ENCODE measurements at regions not wholly inside any gene's neighbourhood (a gene's known extent, or its start where the extent isn't known, plus 50 kb on each side); places are given as distances from the start of the nearest gene placed in this dataset.

- Histone ChIP-seq H3K36me3 (ENCODE audit: insufficient read depth) (no peaks in the 10 kb centered on the region), H3K27ac (ENCODE audit: low read depth) (no peak overlapping the region), H3K79me2 (replicated peaks; ENCODE audit: insufficient read depth) (no peaks in the 10 kb centered on the region), H3K4me1 (ENCODE audit: insufficient read depth) (peaks cover 6% of the 10 kb centered on the region; the same call in 1 of the 2 replicates), H4K20me1 (replicated peaks; ENCODE audit: insufficient read depth) (no peaks in the 10 kb centered on the region), H3K9me2 (ENCODE audit: insufficient read depth) (no peaks in the 10 kb centered on the region), H2AFZ (0 out of 2 replicates have a peak overlapping the region, but pooled peaks have one; percentile 14), H3K27me3 (ENCODE audit: insufficient read depth) (no peaks in the 10 kb centered on the region), H3F3A (replicated peaks; ENCODE audit: low read depth) (no peaks in the 10 kb centered on the region), H3K4me2 (no peak overlapping the region), H3K4me3 (no peak overlapping the region)
- ATAC-seq (no peak), DNase-seq (ENCODE audit: low spot score) (no peak)
- H3K27ac Mint-ChIP-seq: no peak overlapping the region
- H3K4me3 Mint-ChIP-seq: no peak overlapping the region
- TF ChIP-seq POLR2AphosphoS5 (IDR thresholded peaks at IDR 0.05; ENCODE audit: low read depth) (no peak), ETS1 (IDR thresholded peaks at IDR 0.05) (no peak), ZNF114 (CRISPR knock-in tag; IDR thresholded peaks at IDR 0.05) (no peak), EZH2 (IDR thresholded peaks at IDR 0.05; ENCODE audit: low read depth, unreplicated experiment) (no peak), EZH2phosphoT487 (IDR thresholded peaks at IDR 0.05; ENCODE audit: unreplicated experiment) (no peak), ZNF462 (CRISPR knock-in tag; IDR thresholded peaks at IDR 0.05) (no peak), CTCF (conservative IDR thresholded peaks at IDR 0.05; ENCODE audit: low read depth in 2 of 2) (no peak), NANOG (IDR thresholded peaks at IDR 0.05; ENCODE audit: borderline replicate concordance) (no peak), ZNF331 (CRISPR knock-in tag; IDR thresholded peaks at IDR 0.05; ENCODE audit: low read depth) (no peak), REST (IDR thresholded peaks at IDR 0.05; ENCODE audit: unreplicated experiment) (no peak), STAT1 (IDR thresholded peaks at IDR 0.05; ENCODE audit: unreplicated experiment) (no peak), CREB1 (CRISPR knock-in tag; IDR thresholded peaks at IDR 0.05; ENCODE audit: low read depth) (no peak), JUNB (IDR thresholded peaks at IDR 0.05; ENCODE audit: unreplicated experiment) (no peak)
- peaks cover 9% of the 10 kb centered on the region for H3K4me1 Mint-ChIP-seq
- peaks cover 2% of the 10 kb centered on the region for H3K27me3 Mint-ChIP-seq (ENCODE audit: insufficient read depth, low read depth, poor library complexity)
- no peaks in the 10 kb centered on the region; the same call in 2 of the 3 replicates for H3K36me3 Mint-ChIP-seq (ENCODE audit: low read depth)
- peaks cover 4% of the 10 kb centered on the region; the same call in 1 of the 3 replicates for H3K9me3 Mint-ChIP-seq
Measured at GRCh38 chr6:20325641-20326421, 75.8 kb upstream of the E2F3 start.
